ENCODE measurements at regions not wholly inside any gene's neighbourhood (a gene's known extent, or its start where the extent isn't known, plus 50 kb on each side); places are given as distances from the start of the nearest gene placed in this dataset.
"Not testable (repeated sequence)": the region's sequence is repeated elsewhere in the genome, so short reads cannot be mapped to it uniquely, and the experiment has no call there.

DNA sequence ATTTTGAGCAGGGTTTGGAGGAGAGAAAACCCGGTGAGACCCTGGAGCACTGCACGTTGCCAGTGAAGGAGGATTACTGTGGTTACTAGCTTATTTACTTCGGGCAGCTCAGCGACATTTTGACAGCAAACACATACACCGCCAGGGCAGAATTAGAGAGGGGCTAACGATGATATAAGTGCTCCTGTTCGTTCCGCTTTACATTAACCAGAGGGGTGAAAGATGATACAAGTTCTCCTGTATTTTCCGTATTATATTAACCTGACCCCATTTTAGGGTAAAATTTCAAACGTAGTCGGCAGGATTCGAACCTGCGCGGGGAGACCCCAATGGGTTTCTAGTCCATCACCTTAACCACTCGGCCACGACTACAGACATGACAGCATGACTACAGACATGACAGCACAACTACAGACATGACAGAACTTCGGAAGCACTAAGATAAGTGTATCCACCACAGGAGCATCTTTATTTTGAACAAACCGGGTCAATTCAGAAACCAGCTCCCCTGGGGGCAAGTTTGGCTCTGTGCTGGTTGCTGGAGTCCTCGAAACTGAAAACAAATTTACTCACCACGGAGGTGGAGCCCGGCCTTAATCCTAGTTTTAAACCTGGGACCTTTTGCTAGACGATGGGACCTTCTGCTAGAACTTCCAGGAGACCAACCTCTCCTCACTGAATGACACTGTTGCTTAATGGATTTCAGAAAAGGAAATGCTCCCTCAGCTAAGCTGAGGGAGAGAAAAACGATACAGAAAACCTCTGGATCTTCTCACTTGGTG, 80.4 kb upstream of the ZNF184 start:
- no peaks in the 10 kb centered on the region for H3K36me3 ChIP-seq
- no peaks in the 10 kb centered on the region for H3K9me3 ChIP-seq
- TF ChIP-seq, protein P1, sequence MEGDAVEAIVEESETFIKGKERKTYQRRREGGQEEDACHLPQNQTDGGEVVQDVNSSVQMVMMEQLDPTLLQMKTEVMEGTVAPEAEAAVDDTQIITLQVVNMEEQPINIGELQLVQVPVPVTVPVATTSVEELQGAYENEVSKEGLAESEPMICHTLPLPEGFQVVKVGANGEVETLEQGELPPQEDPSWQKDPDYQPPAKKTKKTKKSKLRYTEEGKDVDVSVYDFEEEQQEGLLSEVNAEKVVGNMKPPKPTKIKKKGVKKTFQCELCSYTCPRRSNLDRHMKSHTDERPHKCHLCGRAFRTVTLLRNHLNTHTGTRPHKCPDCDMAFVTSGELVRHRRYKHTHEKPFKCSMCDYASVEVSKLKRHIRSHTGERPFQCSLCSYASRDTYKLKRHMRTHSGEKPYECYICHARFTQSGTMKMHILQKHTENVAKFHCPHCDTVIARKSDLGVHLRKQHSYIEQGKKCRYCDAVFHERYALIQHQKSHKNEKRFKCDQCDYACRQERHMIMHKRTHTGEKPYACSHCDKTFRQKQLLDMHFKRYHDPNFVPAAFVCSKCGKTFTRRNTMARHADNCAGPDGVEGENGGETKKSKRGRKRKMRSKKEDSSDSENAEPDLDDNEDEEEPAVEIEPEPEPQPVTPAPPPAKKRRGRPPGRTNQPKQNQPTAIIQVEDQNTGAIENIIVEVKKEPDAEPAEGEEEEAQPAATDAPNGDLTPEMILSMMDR (IDR thresholded peaks at IDR 0.05), result no peak
- no peaks in the 10 kb centered on the region for H3K4me1 ChIP-seq (ENCODE audit: control insufficient read depth in 1 of 2, low read depth in 2 of 2)
- ATAC-seq (ENCODE audit: insufficient number of reproducible peaks, low FRiP score, low read depth) (no peak), DNase-seq (ENCODE audit: low spot score) (no peak)
- H3K4me3 ChIP-seq, result no peak overlapping the region
- H3K27ac ChIP-seq, result no peak overlapping the region
- H3K27me3 ChIP-seq (replicated peaks; ENCODE audit: insufficient read depth), result peaks cover 5% of the 10 kb centered on the region

DNA sequence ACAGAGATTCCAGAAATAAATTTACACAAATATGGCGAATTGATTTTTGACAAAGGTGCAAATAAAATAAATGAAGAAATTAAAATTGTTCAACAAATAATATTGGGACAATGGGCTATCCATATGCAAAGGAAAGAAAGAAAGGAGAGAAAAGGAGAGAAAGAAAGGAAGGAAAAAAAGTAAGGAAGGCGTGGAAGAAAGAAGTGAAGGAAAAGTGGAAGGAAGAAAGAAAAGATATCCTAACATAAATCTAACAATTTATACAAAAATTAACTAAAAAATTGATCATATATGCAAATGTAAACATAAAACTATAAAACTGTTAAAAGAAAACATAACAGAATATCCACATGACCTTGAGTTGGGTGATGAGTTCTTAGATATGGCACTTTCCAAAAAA, 78.7 kb upstream of the ZNF184 start:
- no peak overlapping the region for H3K4me3 ChIP-seq
- no peak for ATAC-seq (ENCODE audit: insufficient number of reproducible peaks, low FRiP score, low read depth)
- no peaks in the 10 kb centered on the region for H3K9me3 ChIP-seq
- no peak for DNase-seq (ENCODE audit: low spot score)
- TF ChIP-seq, protein P1 (IDR thresholded peaks at IDR 0.05), result no peak
- no peak overlapping the region for H3K27ac ChIP-seq
- peaks cover 8% of the 10 kb centered on the region for H3K27me3 ChIP-seq (replicated peaks; ENCODE audit: insufficient read depth)
- H3K4me1 ChIP-seq (ENCODE audit: control insufficient read depth in 1 of 2, low read depth in 2 of 2), result no peaks in the 10 kb centered on the region
- no peaks in the 10 kb centered on the region for H3K36me3 ChIP-seq

- no peak for DNase-seq (ENCODE audit: low spot score)
- Histone ChIP-seq H3K9me3 (no peaks in the 10 kb centered on the region), H3K4me1 (ENCODE audit: control insufficient read depth in 1 of 2, low read depth in 2 of 2) (no peaks in the 10 kb centered on the region), H3K27ac (no peak overlapping the region), H3K27me3 (replicated peaks; ENCODE audit: insufficient read depth) (peaks cover 17% of the 10 kb centered on the region), H3K36me3 (no peaks in the 10 kb centered on the region), H3K4me3 (no peak overlapping the region)
- no peak for ATAC-seq (ENCODE audit: insufficient number of reproducible peaks, low FRiP score, low read depth)
- TF ChIP-seq, protein P1 (IDR thresholded peaks at IDR 0.05), result no peak
Measured at GRCh38 chr6:27550692-27551091, 77.8 kb upstream of the ZNF184 start.

DNA sequence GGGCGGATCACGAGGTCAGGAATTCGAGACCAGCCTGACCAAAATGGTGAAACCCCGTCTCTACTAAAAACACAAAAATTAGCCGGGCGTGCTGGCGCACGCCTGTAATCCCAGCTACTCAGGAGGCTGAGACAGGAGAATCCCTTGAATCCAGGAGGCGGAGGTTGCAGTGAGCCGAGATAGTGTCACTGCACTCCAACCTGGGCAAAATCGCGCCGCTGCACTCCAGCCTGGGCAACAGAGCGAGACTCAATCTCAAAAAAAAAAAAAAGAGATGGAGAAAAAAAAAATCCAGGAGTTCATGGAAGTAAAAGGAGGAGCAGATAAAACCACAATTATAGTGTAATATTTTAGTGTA, 76.3 kb upstream of the ZNF184 start:
- not testable (repeated sequence) for ATAC-seq (ENCODE audit: insufficient number of reproducible peaks, low FRiP score, low read depth); H3K9me3 ChIP-seq; H3K36me3 ChIP-seq; H3K27ac ChIP-seq; DNase-seq (ENCODE audit: low spot score); H3K4me1 ChIP-seq (ENCODE audit: control insufficient read depth in 1 of 2, low read depth in 2 of 2); H3K4me3 ChIP-seq
- peaks cover 13% of the 10 kb centered on the region for H3K27me3 ChIP-seq (replicated peaks; ENCODE audit: insufficient read depth)

DNA sequence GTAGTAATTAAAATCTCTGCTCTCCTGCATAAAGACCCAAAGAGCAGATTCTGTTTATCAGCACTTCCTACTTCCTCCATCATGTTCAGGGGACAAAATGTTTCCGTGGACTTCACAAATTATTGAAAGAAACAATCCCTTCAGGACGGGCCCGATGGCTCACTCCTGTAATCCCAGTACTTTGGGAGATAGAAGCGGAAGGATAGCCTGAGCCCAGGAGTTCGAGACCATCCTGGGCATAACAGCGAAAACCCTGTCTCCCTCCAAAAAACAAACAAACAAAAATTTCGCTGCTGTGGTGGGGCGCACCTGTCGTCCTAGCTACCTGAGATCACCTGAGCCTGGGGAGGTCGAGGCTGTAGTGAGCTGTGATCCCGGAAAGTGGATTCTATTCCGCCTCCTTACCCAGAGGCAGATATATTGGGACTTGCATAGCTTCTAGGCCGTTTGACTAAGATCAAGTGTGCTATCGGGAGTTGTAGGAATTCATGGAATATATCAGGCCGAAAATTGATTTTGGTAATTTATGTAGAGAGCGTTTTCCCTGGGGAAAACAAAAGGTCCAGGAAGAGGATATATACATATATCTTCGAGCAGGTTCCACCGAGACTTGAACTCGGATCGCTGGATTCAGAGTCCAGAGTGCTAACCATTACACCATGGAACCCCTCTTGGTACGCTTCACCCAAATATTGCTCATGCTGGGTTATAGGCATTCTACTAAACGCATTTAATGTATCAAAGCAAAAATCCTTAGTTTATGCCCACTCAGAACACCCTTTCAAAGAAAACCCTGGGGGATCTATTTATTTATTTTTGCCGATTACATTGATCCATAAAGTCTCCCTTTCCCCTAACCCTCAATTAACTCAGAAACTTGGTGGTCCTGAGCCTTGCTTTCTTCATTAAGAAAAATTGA, 74.5 kb upstream of the ZNF184 start:
- no peak for ATAC-seq (ENCODE audit: insufficient number of reproducible peaks, low FRiP score, low read depth)
- no peaks in the 10 kb centered on the region for H3K9me3 ChIP-seq
- no peak overlapping the region for H3K27ac ChIP-seq
- no peak for DNase-seq (ENCODE audit: low spot score)
- peaks cover 0 to 6% of the 10 kb centered on the region in 2 donors for H3K4me1 ChIP-seq (ENCODE audit: control insufficient read depth in 1 of 2, low read depth in 2 of 2)
- no peak overlapping the region for H3K4me3 ChIP-seq
- peaks cover 13% of the 10 kb centered on the region for H3K27me3 ChIP-seq (replicated peaks; ENCODE audit: insufficient read depth)
- H3K36me3 ChIP-seq, result no peaks in the 10 kb centered on the region
- TF ChIP-seq, protein P1 (IDR thresholded peaks at IDR 0.05), result no peak
